ENCODE measurements at regions not wholly inside any gene's neighbourhood (a gene's known extent, or its start where the extent isn't known, plus 50 kb on each side); places are given as distances from the start of the nearest gene placed in this dataset.

DNA sequence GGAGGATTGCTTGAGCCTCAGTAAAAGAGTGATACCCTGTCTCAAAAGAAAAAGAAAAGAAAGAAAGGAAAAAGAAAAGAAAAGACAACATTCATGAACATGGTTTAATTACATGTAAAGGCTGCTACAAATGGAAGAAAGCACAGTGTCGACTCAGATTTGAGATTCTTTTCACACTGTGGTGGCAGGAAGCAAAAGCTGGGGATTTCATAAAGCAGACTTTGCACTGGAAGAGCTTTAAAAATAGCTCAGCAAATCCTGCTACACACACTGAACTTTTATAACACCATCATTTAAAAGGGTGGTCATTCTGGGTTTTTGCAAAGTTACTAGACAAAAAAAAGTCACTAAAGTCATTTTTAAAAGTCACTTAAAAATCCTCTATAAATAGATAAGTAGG lies 140.8 kb downstream of the CEMIP2 start:
- Histone ChIP-seq H3K27ac (no peak overlapping the region), H3K27me3 (no peaks in the 10 kb centered on the region), H3K4me1 (peaks cover 0 to 7% (median 0%) of the 10 kb centered on the region in 4 donors), H3K36me3 (no peaks in the 10 kb centered on the region), H3K4me3 (no peak overlapping the region), H3K9me3 (no peaks in the 10 kb centered on the region)
- DNase-seq (ENCODE audit: low spot score in 2 of 2): no peak
- 57 to 78% methylated on average over 1 of the region's 1 CpG for WGBS, 2 donors
- TF ChIP-seq EP300 (IDR thresholded peaks at IDR 0.05): no peak
- TF ChIP-seq, protein P1, sequence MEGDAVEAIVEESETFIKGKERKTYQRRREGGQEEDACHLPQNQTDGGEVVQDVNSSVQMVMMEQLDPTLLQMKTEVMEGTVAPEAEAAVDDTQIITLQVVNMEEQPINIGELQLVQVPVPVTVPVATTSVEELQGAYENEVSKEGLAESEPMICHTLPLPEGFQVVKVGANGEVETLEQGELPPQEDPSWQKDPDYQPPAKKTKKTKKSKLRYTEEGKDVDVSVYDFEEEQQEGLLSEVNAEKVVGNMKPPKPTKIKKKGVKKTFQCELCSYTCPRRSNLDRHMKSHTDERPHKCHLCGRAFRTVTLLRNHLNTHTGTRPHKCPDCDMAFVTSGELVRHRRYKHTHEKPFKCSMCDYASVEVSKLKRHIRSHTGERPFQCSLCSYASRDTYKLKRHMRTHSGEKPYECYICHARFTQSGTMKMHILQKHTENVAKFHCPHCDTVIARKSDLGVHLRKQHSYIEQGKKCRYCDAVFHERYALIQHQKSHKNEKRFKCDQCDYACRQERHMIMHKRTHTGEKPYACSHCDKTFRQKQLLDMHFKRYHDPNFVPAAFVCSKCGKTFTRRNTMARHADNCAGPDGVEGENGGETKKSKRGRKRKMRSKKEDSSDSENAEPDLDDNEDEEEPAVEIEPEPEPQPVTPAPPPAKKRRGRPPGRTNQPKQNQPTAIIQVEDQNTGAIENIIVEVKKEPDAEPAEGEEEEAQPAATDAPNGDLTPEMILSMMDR (IDR thresholded peaks at IDR 0.05): no peak
- no peak for TF ChIP-seq POLR2A (IDR thresholded peaks at IDR 0.05)

DNA sequence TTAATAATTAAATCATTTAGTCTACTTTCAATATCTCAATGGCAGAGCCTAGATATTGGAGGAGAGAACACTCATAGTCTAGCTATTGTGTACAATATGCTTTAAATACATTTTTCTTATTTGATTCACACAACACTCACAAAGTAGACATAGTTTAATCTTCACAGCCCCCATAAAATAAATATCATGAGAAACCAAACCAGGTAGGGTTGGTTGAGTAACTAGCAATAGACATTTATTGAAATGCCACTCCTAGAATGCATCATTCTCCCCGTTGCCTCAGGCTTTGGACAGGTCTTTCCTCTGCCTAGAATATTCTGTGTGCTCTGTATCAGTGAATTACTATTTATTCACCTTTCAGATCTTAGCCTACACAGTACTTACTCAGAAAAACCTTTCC lies 141.9 kb downstream of the CEMIP2 start:
- TF ChIP-seq EP300 (IDR thresholded peaks at IDR 0.05): no peak
- TF ChIP-seq, protein P1 (IDR thresholded peaks at IDR 0.05): no peak
- TF ChIP-seq POLR2A (IDR thresholded peaks at IDR 0.05): no peak
- H3K9me3 ChIP-seq: no peaks in the 10 kb centered on the region
- DNase-seq (ENCODE audit: low spot score in 2 of 2): no peak
- 96 to 97% methylated on average over 1 of the region's 1 CpG for WGBS, 2 donors
- H3K4me1 ChIP-seq: peaks cover 0 to 4% (median 0%) of the 10 kb centered on the region in 4 donors
- H3K4me3 ChIP-seq: no peak overlapping the region
- no peaks in the 10 kb centered on the region for H3K36me3 ChIP-seq
- no peak overlapping the region for H3K27ac ChIP-seq
- no peaks in the 10 kb centered on the region for H3K27me3 ChIP-seq

DNA sequence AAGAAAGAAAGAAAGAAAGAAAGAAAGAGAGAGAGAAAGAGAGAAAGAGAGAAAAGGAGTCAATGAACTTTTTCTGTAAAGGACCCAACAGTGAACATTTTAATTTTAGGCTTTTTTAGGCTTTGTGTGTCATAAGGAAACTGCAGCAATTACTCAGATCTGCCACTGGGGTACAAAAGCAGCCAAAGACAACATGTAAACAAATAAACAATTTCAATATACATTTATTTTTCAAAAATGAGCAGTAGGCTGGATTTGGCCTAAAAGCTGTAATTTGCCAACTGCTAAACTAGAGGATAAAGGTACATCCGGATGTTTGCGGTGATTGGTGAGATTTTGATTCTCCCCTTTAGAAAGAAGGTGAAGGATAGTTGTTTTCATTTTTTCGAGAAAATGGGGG lies 143.6 kb downstream of the CEMIP2 start:
- Histone ChIP-seq H3K36me3 (no peaks in the 10 kb centered on the region), H3K27me3 (no peaks in the 10 kb centered on the region), H3K27ac (no peak overlapping the region), H3K9me3 (no peaks in the 10 kb centered on the region), H3K4me3 (no peak overlapping the region), H3K4me1 (no peaks in the 10 kb centered on the region)
- TF ChIP-seq, protein P1 (IDR thresholded peaks at IDR 0.05): no peak
- no peak for TF ChIP-seq EP300 (IDR thresholded peaks at IDR 0.05)
- TF ChIP-seq POLR2A (IDR thresholded peaks at IDR 0.05): no peak
- DNase-seq (ENCODE audit: low spot score in 2 of 2): no peak
- WGBS, 2 donors: 96% methylated on average over 3 of the region's 3 CpGs

DNA sequence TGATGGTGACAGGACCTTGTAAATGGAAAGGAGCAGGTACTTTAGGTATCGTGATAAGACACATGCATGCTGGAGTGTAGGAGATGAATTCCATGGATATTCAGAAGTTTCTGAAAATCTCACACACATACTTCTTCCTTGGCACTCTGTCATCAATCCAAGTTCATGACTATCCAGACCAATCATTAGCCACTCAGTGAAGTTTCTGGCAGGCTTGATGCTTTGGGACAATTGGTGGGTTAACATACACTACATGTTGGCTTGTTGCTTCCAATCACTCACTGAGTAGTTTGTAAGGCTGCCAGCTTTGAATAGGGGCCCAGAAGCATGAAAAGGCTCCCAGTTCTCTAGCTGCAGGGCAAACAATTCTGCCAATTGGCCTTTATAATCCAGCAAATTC lies 147.6 kb downstream of the CEMIP2 start:
- H3K27me3 ChIP-seq: no peaks in the 10 kb centered on the region
- H3K27ac ChIP-seq: no peak overlapping the region
- no peaks in the 10 kb centered on the region for H3K36me3 ChIP-seq
- no peak overlapping the region for H3K4me3 ChIP-seq
- DNase-seq (ENCODE audit: low spot score in 2 of 2): no peak
- H3K4me1 ChIP-seq: no peaks in the 10 kb centered on the region
- H3K9me3 ChIP-seq: no peaks in the 10 kb centered on the region
- no peak for TF ChIP-seq EP300 (IDR thresholded peaks at IDR 0.05)
- TF ChIP-seq, protein P1 (IDR thresholded peaks at IDR 0.05): no peak
- no peak for TF ChIP-seq POLR2A (IDR thresholded peaks at IDR 0.05)
- 50 to 57% methylated on average over 1 of the region's 1 CpG for WGBS, 2 donors

DNA sequence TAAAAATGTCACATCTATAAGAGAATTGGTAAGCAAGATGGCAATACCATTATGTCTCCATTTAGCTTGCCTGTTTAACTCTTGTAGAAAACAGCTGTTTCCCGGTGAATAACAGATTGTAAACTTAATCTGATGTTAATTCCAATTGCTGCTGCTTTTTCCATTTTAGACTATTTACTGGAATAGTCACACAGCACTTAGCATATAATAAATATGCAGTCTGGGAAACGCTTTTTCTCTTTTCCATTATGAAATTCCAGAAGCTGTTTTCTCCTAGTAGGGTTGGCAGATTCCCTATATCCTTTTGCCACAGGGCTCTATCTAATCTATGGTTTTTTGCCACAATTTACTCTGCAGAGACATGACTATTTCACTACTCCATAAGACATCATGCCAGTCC lies 148.0 kb downstream of the CEMIP2 start:
- no peak for DNase-seq (ENCODE audit: low spot score in 2 of 2)
- H3K36me3 ChIP-seq: no peaks in the 10 kb centered on the region
- H3K27me3 ChIP-seq: no peaks in the 10 kb centered on the region
- 51 to 63% methylated on average over 2 of the region's 2 CpGs for WGBS, 2 donors
- no peaks in the 10 kb centered on the region for H3K4me1 ChIP-seq
- H3K27ac ChIP-seq: no peak overlapping the region
- H3K4me3 ChIP-seq: no peak overlapping the region
- H3K9me3 ChIP-seq: no peaks in the 10 kb centered on the region
- TF ChIP-seq POLR2A (IDR thresholded peaks at IDR 0.05) (no peak), EP300 (IDR thresholded peaks at IDR 0.05) (no peak)
- TF ChIP-seq, protein P1 (IDR thresholded peaks at IDR 0.05): no peak

All from tibial nerve (tissue), 4 donors.